Retina (tissue), 1 donor: ENCODE measurements at regions not wholly inside any gene's neighbourhood (a gene's known extent, or its start where the extent isn't known, plus 50 kb on each side); places are given as distances from the start of the nearest gene placed in this dataset.

Experiments used
- DNase-seq: peaks from one replicate; pipeline ENCODE4 v3.0.0-alpha.2; 2016

GRCh38 chr9:11003836-11004235 lies 391.0 kb upstream of the PTPRD start:
- DNase-seq = no peak

- no peak for DNase-seq
These were observed 398.9 kb upstream of the PTPRD start for GRCh38 chr9:11011696-11012095.

- no peak for DNase-seq
These were observed 403.3 kb upstream of the PTPRD start for GRCh38 chr9:11016081-11016480.

- DNase-seq = no peak
These were observed 410.4 kb upstream of the PTPRD start for GRCh38 chr9:11023201-11023600.

- no peak for DNase-seq
These were observed 413.0 kb upstream of the PTPRD start for GRCh38 chr9:11025775-11026174.

- DNase-seq = no peak
These were observed 425.6 kb upstream of the PTPRD start for GRCh38 chr9:11038366-11038765.

GRCh38 chr9:11039006-11039405 lies 426.2 kb upstream of the PTPRD start:
- no peak for DNase-seq

- DNase-seq = no peak
These were observed 432.8 kb upstream of the PTPRD start for GRCh38 chr9:11045589-11045988.

GRCh38 chr9:11063263-11063662 lies 450.5 kb upstream of the PTPRD start:
- DNase-seq = no peak

- DNase-seq = no peak
These were observed 452.1 kb upstream of the PTPRD start for GRCh38 chr9:11064909-11065308.

- no peak for DNase-seq
These were observed 459.4 kb upstream of the PTPRD start for GRCh38 chr9:11072176-11072575.

- no peak for DNase-seq
These were observed 473.8 kb upstream of the PTPRD start for GRCh38 chr9:11086561-11086960.

GRCh38 chr9:11088821-11089374 lies 476.1 kb upstream of the PTPRD start:
- no peak for DNase-seq

GRCh38 chr9:11092974-11093373 lies 480.2 kb upstream of the PTPRD start:
- no peak for DNase-seq

GRCh38 chr9:11097020-11097419 lies 484.2 kb upstream of the PTPRD start:
- no peak for DNase-seq

- DNase-seq = peak; percentile 10
These were observed 490.7 kb upstream of the PTPRD start for GRCh38 chr9:11103525-11103924.

GRCh38 chr9:11107196-11107595 lies 494.4 kb upstream of the PTPRD start:
- DNase-seq = no peak

GRCh38 chr9:11128156-11128555 lies 515.4 kb upstream of the PTPRD start:
- DNase-seq = no peak

GRCh38 chr9:11135851-11136250 lies 523.0 kb upstream of the PTPRD start:
- no peak for DNase-seq

- no peak for DNase-seq
These were observed 528.6 kb upstream of the PTPRD start for GRCh38 chr9:11141357-11141756.

- no peak for DNase-seq
These were observed 530.4 kb upstream of the PTPRD start for GRCh38 chr9:11142965-11143738.

GRCh38 chr9:11144746-11145145 lies 531.9 kb upstream of the PTPRD start:
- no peak for DNase-seq

GRCh38 chr9:11148189-11148588 lies 535.4 kb upstream of the PTPRD start:
- peak; percentile 2 for DNase-seq

- DNase-seq = no peak
These were observed 536.3 kb upstream of the PTPRD start for GRCh38 chr9:11149065-11149464.

GRCh38 chr9:11158063-11158462 lies 545.3 kb upstream of the PTPRD start:
- DNase-seq = no peak
